ENCODE measurements at regions not wholly inside any gene's neighbourhood (a gene's known extent, or its start where the extent isn't known, plus 50 kb on each side); places are given as distances from the start of the nearest gene placed in this dataset.

GRCh38 chr13:72293206-72293605, 426.2 kb upstream of the DACH1 start:
- Histone ChIP-seq H3K4me2 (ENCODE audit: extremely low read depth, insufficient read depth, low read length) (no peak overlapping the region), H3K27me3 (ENCODE audit: control insufficient read depth, insufficient read depth, low read length) (no peaks in the 10 kb centered on the region), H3K27ac (ENCODE audit: insufficient read depth, low read length) (no peak overlapping the region), H2AFZ (ENCODE audit: low read length) (no peak overlapping the region), H3K9ac (ENCODE audit: insufficient read depth, low read length) (no peak overlapping the region), H3K4me1 (ENCODE audit: control insufficient read depth, extremely low read depth, insufficient read depth, low read length) (no peaks in the 10 kb centered on the region), H3K79me2 (ENCODE audit: control insufficient read depth, insufficient read depth, low read length) (no peaks in the 10 kb centered on the region), H3K9me3 (ENCODE audit: control insufficient read depth, insufficient read depth, low read depth, low read length) (no peaks in the 10 kb centered on the region), H3K36me3 (ENCODE audit: control insufficient read depth, insufficient read depth, low read length) (no peaks in the 10 kb centered on the region), H4K20me1 (ENCODE audit: control insufficient read depth, extremely low read depth, insufficient read depth, low read length) (no peaks in the 10 kb centered on the region), H3K4me3 (replicated peaks in 1 of 4; ENCODE audit: control extremely low read depth in 1 of 4, insufficient read depth in 1 of 4, low read depth in 3 of 4, low read length in 4 of 4) (no peak overlapping the region)
- peak in 1 of 2 donors; percentile 49 for DNase-seq (ENCODE audit: low read depth in 2 of 2)
- TF ChIP-seq CTCF (conservative IDR thresholded peaks at IDR 0.05 in 1 of 2, IDR thresholded peaks at IDR 0.05 in 1 of 2; ENCODE audit: low read depth in 1 of 2, low read length in 2 of 2) = no peak
- TF ChIP-seq EZH2 (IDR thresholded peaks at IDR 0.05; ENCODE audit: low read length, missing control alignments) = no peak

DNA sequence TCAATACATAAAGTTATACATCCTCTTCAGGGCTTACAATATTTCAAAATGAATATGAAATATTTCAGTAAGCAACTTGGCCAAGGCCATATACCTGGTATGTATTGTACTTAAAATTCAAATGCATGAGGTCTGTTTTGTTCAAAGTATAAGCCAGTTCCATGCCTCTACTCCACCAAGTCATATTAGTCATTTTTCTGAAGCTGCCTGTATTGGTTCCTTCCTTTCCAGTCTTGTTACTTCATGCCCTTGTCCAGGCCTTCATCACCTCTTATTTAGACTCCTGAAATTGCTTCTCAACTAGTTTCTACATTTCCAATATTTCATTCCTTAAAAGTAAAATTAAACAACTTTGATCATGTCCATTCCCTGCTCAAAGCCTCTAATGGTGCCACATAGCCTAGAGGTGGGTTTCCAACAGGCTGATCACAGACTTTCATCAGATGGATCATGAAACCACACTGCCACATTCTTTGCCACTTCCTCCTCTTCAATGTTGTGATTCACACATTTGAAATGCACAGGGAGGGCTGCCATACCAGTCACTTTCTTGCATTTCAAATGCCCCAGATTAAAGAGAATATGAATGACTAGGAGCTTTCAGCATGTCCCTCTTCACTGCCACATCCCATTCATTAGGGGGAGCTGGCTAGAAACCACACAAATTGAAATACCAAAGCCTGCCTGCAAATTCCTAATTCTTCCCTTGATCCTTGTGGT, 424.1 kb upstream of the DACH1 start:
- Histone ChIP-seq H3K9me3 (ENCODE audit: control insufficient read depth, insufficient read depth, low read depth, low read length) (no peaks in the 10 kb centered on the region), H3K79me2 (ENCODE audit: control insufficient read depth, insufficient read depth, low read length) (no peaks in the 10 kb centered on the region), H3K27ac (ENCODE audit: insufficient read depth, low read length) (no peak overlapping the region), H3K9ac (ENCODE audit: insufficient read depth, low read length) (no peak overlapping the region), H4K20me1 (ENCODE audit: control insufficient read depth, extremely low read depth, insufficient read depth, low read length) (no peaks in the 10 kb centered on the region), H3K4me1 (ENCODE audit: control insufficient read depth, extremely low read depth, insufficient read depth, low read length) (no peaks in the 10 kb centered on the region), H3K36me3 (ENCODE audit: control insufficient read depth, insufficient read depth, low read length) (no peaks in the 10 kb centered on the region), H2AFZ (ENCODE audit: low read length) (no peak overlapping the region), H3K4me3 (replicated peaks in 1 of 4; ENCODE audit: control extremely low read depth in 1 of 4, insufficient read depth in 1 of 4, low read depth in 3 of 4, low read length in 4 of 4) (no peak overlapping the region), H3K4me2 (ENCODE audit: extremely low read depth, insufficient read depth, low read length) (no peak overlapping the region), H3K27me3 (ENCODE audit: control insufficient read depth, insufficient read depth, low read length) (no peaks in the 10 kb centered on the region)
- TF ChIP-seq EZH2 (IDR thresholded peaks at IDR 0.05; ENCODE audit: low read length, missing control alignments) (no peak), CTCF (conservative IDR thresholded peaks at IDR 0.05 in 1 of 2, IDR thresholded peaks at IDR 0.05 in 1 of 2; ENCODE audit: low read depth in 1 of 2, low read length in 2 of 2) (no peak)
- peak; percentile 30 to 95 for DNase-seq (ENCODE audit: low read depth in 2 of 2)

GRCh38 chr13:72286421-72286820, 419.4 kb upstream of the DACH1 start:
- DNase-seq (ENCODE audit: low read depth in 2 of 2) = no peak
- H3K9ac ChIP-seq (ENCODE audit: insufficient read depth, low read length) = no peak overlapping the region

More at GRCh38 chr13:72286421-72286820, 419.4 kb upstream of the DACH1 start:
- TF ChIP-seq EZH2 (IDR thresholded peaks at IDR 0.05; ENCODE audit: low read length, missing control alignments) (no peak), CTCF (conservative IDR thresholded peaks at IDR 0.05 in 1 of 2, IDR thresholded peaks at IDR 0.05 in 1 of 2; ENCODE audit: low read depth in 1 of 2, low read length in 2 of 2) (no peak)
- Histone ChIP-seq H3K4me3 (replicated peaks in 1 of 4; ENCODE audit: control extremely low read depth in 1 of 4, insufficient read depth in 1 of 4, low read depth in 3 of 4, low read length in 4 of 4) (no peak overlapping the region), H4K20me1 (ENCODE audit: control insufficient read depth, extremely low read depth, insufficient read depth, low read length) (no peaks in the 10 kb centered on the region), H3K9me3 (ENCODE audit: control insufficient read depth, insufficient read depth, low read depth, low read length) (no peaks in the 10 kb centered on the region), H3K4me2 (ENCODE audit: extremely low read depth, insufficient read depth, low read length) (no peak overlapping the region), H2AFZ (ENCODE audit: low read length) (no peak overlapping the region), H3K27ac (ENCODE audit: insufficient read depth, low read length) (no peak overlapping the region), H3K4me1 (ENCODE audit: control insufficient read depth, extremely low read depth, insufficient read depth, low read length) (no peaks in the 10 kb centered on the region), H3K36me3 (ENCODE audit: control insufficient read depth, insufficient read depth, low read length) (no peaks in the 10 kb centered on the region), H3K79me2 (ENCODE audit: control insufficient read depth, insufficient read depth, low read length) (no peaks in the 10 kb centered on the region), H3K27me3 (ENCODE audit: control insufficient read depth, insufficient read depth, low read length) (no peaks in the 10 kb centered on the region)

Data from fibroblast of lung (primary cell).